ENCODE measurements at regions not wholly inside any gene's neighbourhood (a gene's known extent, or its start where the extent isn't known, plus 50 kb on each side); places are given as distances from the start of the nearest gene placed in this dataset.

- Histone ChIP-seq H2AFZ (ENCODE audit: control insufficient read depth, low read length) (no peak overlapping the region), H3K4me1 (ENCODE audit: control insufficient read depth, extremely low read depth, insufficient read depth, low read length) (no peaks in the 10 kb centered on the region), H3K9me1 (ENCODE audit: control insufficient read depth, extremely low read depth, insufficient read depth, low read length) (no peaks in the 10 kb centered on the region), H3K9me3 (ENCODE audit: control insufficient read depth, low read depth, low read length) (no peaks in the 10 kb centered on the region), H3K9ac (ENCODE audit: control insufficient read depth, extremely low read depth, insufficient read depth, low read length) (no peak overlapping the region), H3K27ac (ENCODE audit: control insufficient read depth, insufficient read depth, low read length) (no peak overlapping the region), H3K4me2 (ENCODE audit: control insufficient read depth, extremely low read depth, insufficient read depth, low read depth, low read length) (no peak overlapping the region), H3K27me3 (ENCODE audit: control insufficient read depth, extremely low read depth, insufficient read depth, low read length) (no peaks in the 10 kb centered on the region), H4K20me1 (ENCODE audit: control insufficient read depth, extremely low read depth, insufficient read depth, low read length) (no peaks in the 10 kb centered on the region), H3K79me2 (ENCODE audit: control insufficient read depth, insufficient read depth, low read length) (no peaks in the 10 kb centered on the region), H3K36me3 (ENCODE audit: control insufficient read depth in 2 of 2, extremely low read depth in 1 of 2, insufficient read depth in 2 of 2, low read length in 2 of 2) (no peaks in the 10 kb centered on the region), H3K4me3 (ENCODE audit: control insufficient read depth in 2 of 3, extremely low read depth in 1 of 3, insufficient read depth in 2 of 3, low read depth in 1 of 3, low read length in 3 of 3) (no peak overlapping the region)
- dilution Hi-C loops (cut with MboI; ENCODE audit: extremely low pct_ligation_motif_present, low sequenced_read_pairs), result no loop called here
- DNase-seq (ENCODE audit: low read depth, low spot score) (no peak), FAIRE-seq (no peak)
- TF ChIP-seq CTCF (optimal IDR thresholded peaks at IDR 0.05 in 1 of 3, IDR thresholded peaks at IDR 0.05 in 1 of 3, conservative IDR thresholded peaks at IDR 0.05 in 1 of 3; ENCODE audit: extremely low read depth in 1 of 3, insufficient read depth in 2 of 3, low read length in 3 of 3) (no peak), EZH2 (IDR thresholded peaks at IDR 0.05; ENCODE audit: low read length) (no peak)
Measured at GRCh38 chr5:56684159-56684558, 131.2 kb upstream of the MAP3K1 start.

GRCh38 chr5:56683733-56684132, 131.6 kb upstream of the MAP3K1 start:
- Histone ChIP-seq H3K9ac (ENCODE audit: control insufficient read depth, extremely low read depth, insufficient read depth, low read length) (no peak overlapping the region), H2AFZ (ENCODE audit: control insufficient read depth, low read length) (no peak overlapping the region), H3K9me3 (ENCODE audit: control insufficient read depth, low read depth, low read length) (no peaks in the 10 kb centered on the region), H3K27me3 (ENCODE audit: control insufficient read depth, extremely low read depth, insufficient read depth, low read length) (no peaks in the 10 kb centered on the region), H3K4me1 (ENCODE audit: control insufficient read depth, extremely low read depth, insufficient read depth, low read length) (no peaks in the 10 kb centered on the region), H3K9me1 (ENCODE audit: control insufficient read depth, extremely low read depth, insufficient read depth, low read length) (no peaks in the 10 kb centered on the region), H4K20me1 (ENCODE audit: control insufficient read depth, extremely low read depth, insufficient read depth, low read length) (no peaks in the 10 kb centered on the region), H3K4me2 (ENCODE audit: control insufficient read depth, extremely low read depth, insufficient read depth, low read depth, low read length) (no peak overlapping the region), H3K27ac (ENCODE audit: control insufficient read depth, insufficient read depth, low read length) (no peak overlapping the region), H3K36me3 (ENCODE audit: control insufficient read depth in 2 of 2, extremely low read depth in 1 of 2, insufficient read depth in 2 of 2, low read length in 2 of 2) (no peaks in the 10 kb centered on the region), H3K4me3 (ENCODE audit: control insufficient read depth in 2 of 3, extremely low read depth in 1 of 3, insufficient read depth in 2 of 3, low read depth in 1 of 3, low read length in 3 of 3) (no peak overlapping the region), H3K79me2 (ENCODE audit: control insufficient read depth, insufficient read depth, low read length) (no peaks in the 10 kb centered on the region)
- TF ChIP-seq EZH2 (IDR thresholded peaks at IDR 0.05; ENCODE audit: low read length) (no peak), CTCF (optimal IDR thresholded peaks at IDR 0.05 in 1 of 3, IDR thresholded peaks at IDR 0.05 in 1 of 3, conservative IDR thresholded peaks at IDR 0.05 in 1 of 3; ENCODE audit: extremely low read depth in 1 of 3, insufficient read depth in 2 of 3, low read length in 3 of 3) (no peak)
- no peak for DNase-seq (ENCODE audit: low read depth, low spot score)
- no peak for FAIRE-seq
- dilution Hi-C loops (cut with MboI; ENCODE audit: extremely low pct_ligation_motif_present, low sequenced_read_pairs), result no loop called here
